Gastroesophageal sphincter (tissue), 3 donors: ENCODE measurements at regions not wholly inside any gene's neighbourhood (a gene's known extent, or its start where the extent isn't known, plus 50 kb on each side); places are given as distances from the start of the nearest gene placed in this dataset.

Experiments
- CTCF ChIP-seq, 4 experiments: fragments of 200-600 bp in 2 of 4; fragments of 450-650 bp in 2 of 4; sonication (generic) in 1 of 4; IDR thresholded peaks; one replicate each; pipeline ENCODE4 v1.5.1; 2017 to 2019; ENCODE audit warnings: antibody characterized with exemption in 4 of 4, mild to moderate bottlenecking in 2 of 4, moderate library complexity in 2 of 4
- EP300 ChIP-seq: sonication (generic); formaldehyde crosslinking; IDR thresholded peaks from one replicate; pipeline ENCODE4 v1.6.1; 2017; ENCODE audit warnings: antibody characterized with exemption, mild to moderate bottlenecking
- POLR2AphosphoS5 ChIP-seq: sonication (generic); formaldehyde crosslinking; IDR thresholded peaks from one replicate; pipeline ENCODE4 v1.6.1; 2017; ENCODE audit warnings: antibody characterized with exemption

DNA sequence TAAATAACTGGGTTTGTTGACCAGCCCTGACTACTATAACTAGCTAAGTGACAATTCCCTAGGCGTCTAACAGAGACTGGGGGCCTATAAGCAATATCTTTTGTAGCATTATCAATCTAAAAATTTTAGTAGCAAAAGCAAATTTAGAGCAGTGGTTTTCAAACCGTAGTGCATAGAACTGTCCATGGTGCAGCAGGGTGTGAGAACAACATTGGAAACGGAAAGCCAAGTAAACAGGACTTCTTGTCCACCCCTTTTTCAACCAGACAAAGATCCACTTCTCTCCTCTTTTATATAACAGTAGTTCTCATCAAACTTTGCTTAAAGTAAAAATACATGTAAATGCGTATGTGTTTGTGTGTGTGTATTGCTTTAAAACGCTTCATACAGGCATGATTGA lies 1099.1 kb upstream of the ATXN8OS start:
- TF ChIP-seq EP300 = no peak
- TF ChIP-seq CTCF (IDR thresholded peaks at IDR 0.05) = no peak
- TF ChIP-seq POLR2AphosphoS5 = no peak
